GM10248 (cell line): ENCODE measurements at regions not wholly inside any gene's neighbourhood (a gene's known extent, or its start where the extent isn't known, plus 50 kb on each side); places are given as distances from the start of the nearest gene placed in this dataset.

Experiments used
- CTCF ChIA-PET: fragments of 300-600 bp; sonication (Branson Sonifier 250); formaldehyde crosslinking; extraction: SDS; loops from one replicate; lab custom pipeline; 2021; ENCODE audit warnings: antibody characterized with exemption; lab: Yijun Ruan, JAX
- POLR2A ChIA-PET: fragments of 350-650 bp; sonication (Branson Sonifier 250); formaldehyde crosslinking; extraction: SDS; loops from one replicate; lab custom pipeline; 2020; ENCODE audit warnings: antibody characterized with exemption; lab: Yijun Ruan, JAX
- DNase-seq: peaks from one replicate; pipeline ENCODE4 v3.0.0; 2012; ENCODE audit errors: extremely low spot score
- TF ChIP-seq, protein P1 (sequence below): IDR thresholded peaks from 2 replicates; pipeline ENCODE4 v1.5.1; 2012; ENCODE audit warnings: mild to moderate bottlenecking, low read depth; ENCODE audit errors: extremely low read depth, missing control alignments, control extremely low read depth

DNA sequence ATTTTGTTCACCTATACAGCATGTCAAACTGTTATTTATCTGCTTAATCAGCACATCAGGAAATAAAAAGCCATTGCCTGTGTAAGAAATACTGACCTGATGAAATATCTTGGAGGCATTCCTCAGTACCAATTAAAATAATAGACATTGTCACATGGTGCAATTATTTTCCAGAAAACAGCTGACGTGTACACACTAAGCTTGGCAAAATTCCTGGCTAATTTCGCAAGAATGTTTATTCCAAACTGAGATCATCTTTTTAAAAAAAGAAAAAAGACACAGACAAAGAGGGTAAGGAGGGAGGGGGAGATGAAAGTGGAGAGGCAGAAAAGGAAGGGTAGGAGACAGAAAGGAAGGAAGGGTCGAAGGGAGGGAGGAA, 61.9 kb upstream of the NFKB1 start:
- TF ChIP-seq, protein P1, sequence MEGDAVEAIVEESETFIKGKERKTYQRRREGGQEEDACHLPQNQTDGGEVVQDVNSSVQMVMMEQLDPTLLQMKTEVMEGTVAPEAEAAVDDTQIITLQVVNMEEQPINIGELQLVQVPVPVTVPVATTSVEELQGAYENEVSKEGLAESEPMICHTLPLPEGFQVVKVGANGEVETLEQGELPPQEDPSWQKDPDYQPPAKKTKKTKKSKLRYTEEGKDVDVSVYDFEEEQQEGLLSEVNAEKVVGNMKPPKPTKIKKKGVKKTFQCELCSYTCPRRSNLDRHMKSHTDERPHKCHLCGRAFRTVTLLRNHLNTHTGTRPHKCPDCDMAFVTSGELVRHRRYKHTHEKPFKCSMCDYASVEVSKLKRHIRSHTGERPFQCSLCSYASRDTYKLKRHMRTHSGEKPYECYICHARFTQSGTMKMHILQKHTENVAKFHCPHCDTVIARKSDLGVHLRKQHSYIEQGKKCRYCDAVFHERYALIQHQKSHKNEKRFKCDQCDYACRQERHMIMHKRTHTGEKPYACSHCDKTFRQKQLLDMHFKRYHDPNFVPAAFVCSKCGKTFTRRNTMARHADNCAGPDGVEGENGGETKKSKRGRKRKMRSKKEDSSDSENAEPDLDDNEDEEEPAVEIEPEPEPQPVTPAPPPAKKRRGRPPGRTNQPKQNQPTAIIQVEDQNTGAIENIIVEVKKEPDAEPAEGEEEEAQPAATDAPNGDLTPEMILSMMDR = no peak
- DNase-seq = no peak
- ChIA-PET CTCF (interaction anchor here (1.0 to 2.2 kb wide), 3 partner anchors 10 to 652 kb away, joined by 3 to 14 read pairs (median 3); no protein-coding TSS in a partner anchor), POLR2A (no interaction called here)

- CTCF ChIA-PET = interaction anchor here (1.0 kb wide), 1 partner anchor 652 kb away, joined by 3 read pairs; no protein-coding TSS in a partner anchor
- no peak for DNase-seq
- TF ChIP-seq, protein P1 = no peak
- POLR2A ChIA-PET = no interaction called here
These were observed 61.3 kb upstream of the NFKB1 start for GRCh38 chr4:102439812-102440211.

DNA sequence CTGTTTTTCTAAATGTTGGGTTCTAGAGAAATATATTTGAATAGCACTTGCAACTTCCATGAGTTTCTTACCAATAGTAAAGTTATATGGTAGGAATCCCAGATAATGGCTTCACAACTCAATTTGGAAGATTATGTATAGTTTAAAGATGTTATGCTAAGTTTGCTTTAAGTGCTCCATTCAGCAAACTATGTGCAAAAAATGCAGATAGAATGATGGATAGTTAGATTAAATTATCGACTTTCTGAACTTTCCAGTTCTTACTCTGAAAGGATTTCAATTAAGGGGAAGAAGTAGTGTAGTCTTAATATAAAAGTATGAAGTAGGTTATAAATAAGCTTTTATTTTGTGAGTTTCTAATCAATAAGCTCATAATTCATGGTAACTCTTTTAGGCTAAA, 60.7 kb upstream of the NFKB1 start:
- DNase-seq = no peak
- TF ChIP-seq, protein P1 = no peak
- POLR2A ChIA-PET = no interaction called here
- CTCF ChIA-PET = interaction anchor here (1.4 to 2.6 kb wide), 2 partner anchors 9 to 17 kb away, joined by 3 to 13 read pairs; no protein-coding TSS in a partner anchor

GRCh38 chr4:102441978-102442911, 58.9 kb upstream of the NFKB1 start:
- CTCF ChIA-PET = interaction anchor here (1.4 to 2.6 kb wide), 3 partner anchors 10 to 15 kb away, joined by 3 to 13 read pairs (median 9); no protein-coding TSS in a partner anchor
- POLR2A ChIA-PET = no interaction called here
- TF ChIP-seq, protein P1 = no peak
- DNase-seq = no peak

GRCh38 chr4:102444752-102445151, 56.4 kb upstream of the NFKB1 start:
- TF ChIP-seq, protein P1 = no peak
- ChIA-PET CTCF (interaction anchor here (1.2 to 2.8 kb wide), 7 partner anchors 10 to 655 kb away, joined by 3 to 12 read pairs (median 5); partner anchors contain the start of gene BDH2), POLR2A (no interaction called here)
- DNase-seq = no peak

DNA sequence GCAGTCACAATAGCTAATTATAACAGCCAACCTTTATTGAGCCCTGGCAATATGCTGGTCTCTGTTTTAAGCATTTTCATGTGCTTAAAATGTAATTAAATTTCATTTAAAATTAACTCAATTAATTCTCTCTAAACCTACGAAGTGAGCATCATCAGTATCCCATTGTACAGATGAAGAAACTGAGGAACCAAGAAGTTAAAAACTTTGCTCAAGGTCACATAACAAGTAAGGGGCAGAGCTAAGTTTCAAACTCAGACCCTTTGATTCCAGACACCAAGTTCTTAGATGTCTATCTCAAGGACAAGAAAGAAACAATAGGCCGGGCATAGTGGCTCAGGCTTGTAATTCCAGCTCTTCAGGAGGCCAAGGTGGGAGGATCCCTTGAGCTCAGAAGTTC, 55.9 kb upstream of the NFKB1 start:
- ChIA-PET CTCF (interaction anchor here (0.8 to 2.8 kb wide), 9 partner anchors 8 to 654 kb away, joined by 3 to 12 read pairs (median 4); partner anchors contain the start of gene BDH2), POLR2A (no interaction called here)
- no peak for DNase-seq
- TF ChIP-seq, protein P1 = no peak
